Panc1 (cell line): ENCODE measurements at regions not wholly inside any gene's neighbourhood (a gene's known extent, or its start where the extent isn't known, plus 50 kb on each side); places are given as distances from the start of the nearest gene placed in this dataset.

Experiments
- ATAC-seq: fragments of 200-7000 bp; cut with Tn5 transposase; 2 replicates; pipeline ENCODE4 v1.9.1; 2020; ENCODE audit warnings: mild to moderate bottlenecking, moderate library complexity
- BruUV-seq: library from RNA; stranded (reverse); fragments of 400-500 nt; replicated peaks from 2 replicates; lab custom pipeline; 2021; lab: Mats Ljungman, UMichigan
- CTCF ChIA-PET: fragments of 300-600 bp; sonication (Branson Sonifier 250); formaldehyde crosslinking; loops from one replicate; lab custom pipeline; 2022; ENCODE audit warnings: antibody characterized with exemption; lab: Charles Lee
- POLR2A ChIA-PET: fragments of 300-600 bp; sonication (Branson Sonifier 250); formaldehyde crosslinking; loops from one replicate; lab custom pipeline; 2022; ENCODE audit warnings: antibody characterized with exemption; lab: Charles Lee
- DNase-seq: peaks from one replicate; pipeline ENCODE4 v3.0.0-alpha.2; 2010; ENCODE audit warnings: low read depth, low spot score
- H3K27ac ChIP-seq: 2 replicates; pipeline ENCODE4 v1.5.1; 2011; ENCODE audit warnings: mild to moderate bottlenecking, low read length, inconsistent platforms
- H3K27me3 ChIP-seq: fragments of 200-500 bp; sonication (Bioruptor generic); 2 replicates; pipeline ENCODE4 v1.6.0; 2014; ENCODE audit warnings: low read length, inconsistent platforms; ENCODE audit not compliant: control insufficient read depth, insufficient read depth
- H3K36me3 ChIP-seq: fragments of 200-500 bp; sonication (Bioruptor generic); 2 replicates; pipeline ENCODE4 v1.5.1; 2014; ENCODE audit warnings: inconsistent platforms, mild to moderate bottlenecking, low read length, moderate library complexity; ENCODE audit not compliant: control insufficient read depth, insufficient read depth
- H3K4me1 ChIP-seq: 2 replicates; pipeline ENCODE4 v1.5.1; 2011; ENCODE audit warnings: inconsistent platforms, mild to moderate bottlenecking, low read length, moderate library complexity; ENCODE audit not compliant: control insufficient read depth, insufficient read depth
- H3K4me3 ChIP-seq, 2 experiments: 2 replicates each; pipeline ENCODE4 v1.5.1; 2011 to 2012; ENCODE audit warnings: low read depth in 2 of 2, low read length in 2 of 2, mild to moderate bottlenecking in 2 of 2, inconsistent platforms in 1 of 2, moderate library complexity in 1 of 2
- H3K9me3 ChIP-seq: fragments of 200-500 bp; sonication (Bioruptor generic); 2 replicates; pipeline ENCODE4 v1.5.1; 2014; ENCODE audit warnings: low read depth, mild to moderate bottlenecking, inconsistent platforms, low read length, moderate library complexity; ENCODE audit not compliant: control insufficient read depth, insufficient read depth
- POLR2AphosphoS5 ChIP-seq: IDR thresholded peaks from 2 replicates; pipeline ENCODE4 v1.6.1; 2012; ENCODE audit warnings: mild to moderate bottlenecking, low read depth, low read length, moderate library complexity
- SIN3A ChIP-seq: IDR thresholded peaks from 2 replicates; pipeline ENCODE4 v1.6.1; 2012; ENCODE audit warnings: low read depth, mild to moderate bottlenecking, low read length, moderate library complexity, borderline replicate concordance; ENCODE audit not compliant: insufficient read depth
- TCF7L2 ChIP-seq: IDR thresholded peaks from 2 replicates; pipeline ENCODE4 v1.6.1; 2011; ENCODE audit warnings: mild to moderate bottlenecking, low read depth, low read length, inconsistent platforms
- in situ Hi-C: cut with HindIII; loops from 2 replicates; pipeline ENCODE4 v1.10.0; 2016; ENCODE audit warnings: low sequenced_read_pairs, low pct_unique_long_range_greater_than_20kb
- intact Hi-C: fragments of 100-400 bp; cut with micrococcal nuclease; formaldehyde crosslinking; loops from one replicate; pipeline ENCODE4 v1.10.0; 2022; ENCODE audit not compliant: unreplicated experiment
- TF ChIP-seq, protein P1 (sequence below): fragments of 450-650 bp; IDR thresholded peaks from 2 replicates; pipeline ENCODE4 v1.5.1; 2017; ENCODE audit warnings: mild to moderate bottlenecking
- TF ChIP-seq, protein P2 (sequence below), 2 experiments: IDR thresholded peaks; 2 replicates each; pipeline ENCODE4 v1.6.1; 2011 to 2012; ENCODE audit warnings: low read depth in 2 of 2, control low read depth in 1 of 2, low read length in 1 of 2, mild to moderate bottlenecking in 1 of 2, moderate library complexity in 1 of 2; ENCODE audit not compliant: insufficient read depth in 1 of 2

GRCh38 chrX:40202456-40202855 lies 104.7 kb upstream of the BCOR start:
- no peaks in the 10 kb centered on the region for H3K36me3 ChIP-seq
- DNase-seq = no peak
- no peaks in the 10 kb centered on the region for H3K27me3 ChIP-seq
- CTCF ChIA-PET = no interaction called here
- no peak for TF ChIP-seq SIN3A
- TF ChIP-seq, protein P1, sequence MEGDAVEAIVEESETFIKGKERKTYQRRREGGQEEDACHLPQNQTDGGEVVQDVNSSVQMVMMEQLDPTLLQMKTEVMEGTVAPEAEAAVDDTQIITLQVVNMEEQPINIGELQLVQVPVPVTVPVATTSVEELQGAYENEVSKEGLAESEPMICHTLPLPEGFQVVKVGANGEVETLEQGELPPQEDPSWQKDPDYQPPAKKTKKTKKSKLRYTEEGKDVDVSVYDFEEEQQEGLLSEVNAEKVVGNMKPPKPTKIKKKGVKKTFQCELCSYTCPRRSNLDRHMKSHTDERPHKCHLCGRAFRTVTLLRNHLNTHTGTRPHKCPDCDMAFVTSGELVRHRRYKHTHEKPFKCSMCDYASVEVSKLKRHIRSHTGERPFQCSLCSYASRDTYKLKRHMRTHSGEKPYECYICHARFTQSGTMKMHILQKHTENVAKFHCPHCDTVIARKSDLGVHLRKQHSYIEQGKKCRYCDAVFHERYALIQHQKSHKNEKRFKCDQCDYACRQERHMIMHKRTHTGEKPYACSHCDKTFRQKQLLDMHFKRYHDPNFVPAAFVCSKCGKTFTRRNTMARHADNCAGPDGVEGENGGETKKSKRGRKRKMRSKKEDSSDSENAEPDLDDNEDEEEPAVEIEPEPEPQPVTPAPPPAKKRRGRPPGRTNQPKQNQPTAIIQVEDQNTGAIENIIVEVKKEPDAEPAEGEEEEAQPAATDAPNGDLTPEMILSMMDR = no peak
- TF ChIP-seq, protein P2, sequence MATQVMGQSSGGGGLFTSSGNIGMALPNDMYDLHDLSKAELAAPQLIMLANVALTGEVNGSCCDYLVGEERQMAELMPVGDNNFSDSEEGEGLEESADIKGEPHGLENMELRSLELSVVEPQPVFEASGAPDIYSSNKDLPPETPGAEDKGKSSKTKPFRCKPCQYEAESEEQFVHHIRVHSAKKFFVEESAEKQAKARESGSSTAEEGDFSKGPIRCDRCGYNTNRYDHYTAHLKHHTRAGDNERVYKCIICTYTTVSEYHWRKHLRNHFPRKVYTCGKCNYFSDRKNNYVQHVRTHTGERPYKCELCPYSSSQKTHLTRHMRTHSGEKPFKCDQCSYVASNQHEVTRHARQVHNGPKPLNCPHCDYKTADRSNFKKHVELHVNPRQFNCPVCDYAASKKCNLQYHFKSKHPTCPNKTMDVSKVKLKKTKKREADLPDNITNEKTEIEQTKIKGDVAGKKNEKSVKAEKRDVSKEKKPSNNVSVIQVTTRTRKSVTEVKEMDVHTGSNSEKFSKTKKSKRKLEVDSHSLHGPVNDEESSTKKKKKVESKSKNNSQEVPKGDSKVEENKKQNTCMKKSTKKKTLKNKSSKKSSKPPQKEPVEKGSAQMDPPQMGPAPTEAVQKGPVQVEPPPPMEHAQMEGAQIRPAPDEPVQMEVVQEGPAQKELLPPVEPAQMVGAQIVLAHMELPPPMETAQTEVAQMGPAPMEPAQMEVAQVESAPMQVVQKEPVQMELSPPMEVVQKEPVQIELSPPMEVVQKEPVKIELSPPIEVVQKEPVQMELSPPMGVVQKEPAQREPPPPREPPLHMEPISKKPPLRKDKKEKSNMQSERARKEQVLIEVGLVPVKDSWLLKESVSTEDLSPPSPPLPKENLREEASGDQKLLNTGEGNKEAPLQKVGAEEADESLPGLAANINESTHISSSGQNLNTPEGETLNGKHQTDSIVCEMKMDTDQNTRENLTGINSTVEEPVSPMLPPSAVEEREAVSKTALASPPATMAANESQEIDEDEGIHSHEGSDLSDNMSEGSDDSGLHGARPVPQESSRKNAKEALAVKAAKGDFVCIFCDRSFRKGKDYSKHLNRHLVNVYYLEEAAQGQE (IDR thresholded peaks at IDR 0.05; ENCODE audit: insufficient read depth in 1 of 2, low read depth in 2 of 2, low read length in 1 of 2) = no peak
- no peak for TF ChIP-seq TCF7L2
- no peak for TF ChIP-seq POLR2AphosphoS5
- no peaks in the 10 kb centered on the region for H3K9me3 ChIP-seq
- ATAC-seq = no peak
- H3K4me3 ChIP-seq = no peak overlapping the region
- in situ Hi-C loops = no loop called here
- H3K4me1 ChIP-seq = no peaks in the 10 kb centered on the region
- intact Hi-C loops = no loop called here
- no TSS peak for BruUV-seq
- no peak overlapping the region for H3K27ac ChIP-seq
- POLR2A ChIA-PET = no interaction called here

DNA sequence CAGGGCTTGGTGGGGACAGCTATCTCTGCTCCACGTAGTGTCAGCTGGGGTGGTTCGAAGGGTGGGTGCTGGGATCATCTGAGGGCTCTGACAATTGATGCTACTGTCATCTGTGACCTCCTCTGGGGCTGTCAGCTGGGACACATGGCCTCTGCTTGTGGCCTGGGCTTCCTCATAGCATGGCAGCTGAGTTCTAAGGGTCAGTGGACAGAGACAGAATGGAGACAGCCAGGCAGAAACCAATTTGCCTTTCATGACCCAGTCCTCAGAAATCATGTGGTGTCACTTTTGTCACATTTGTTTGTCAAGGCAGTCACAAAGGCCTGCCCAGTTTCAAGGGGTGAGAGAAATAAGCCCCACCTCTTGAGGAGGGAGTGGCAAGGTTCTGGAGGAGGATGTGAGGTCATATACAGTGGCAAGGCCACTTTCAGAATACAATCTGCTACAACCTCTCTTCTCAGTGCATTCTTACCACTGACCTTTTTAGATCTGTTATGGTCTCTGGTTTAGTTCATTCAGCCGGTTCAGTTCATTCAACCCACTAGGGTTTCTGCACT lies 103.6 kb upstream of the BCOR start:
- TF ChIP-seq, protein P1 = no peak
- TF ChIP-seq, protein P2 (IDR thresholded peaks at IDR 0.05; ENCODE audit: insufficient read depth in 1 of 2, low read depth in 2 of 2, low read length in 1 of 2) = no peak
- no peak for TF ChIP-seq SIN3A
- TF ChIP-seq POLR2AphosphoS5 = no peak
- no peak for TF ChIP-seq TCF7L2
- Histone ChIP-seq H3K9me3 (no peaks in the 10 kb centered on the region), H3K27ac (no peak overlapping the region), H3K4me3 (no peak overlapping the region), H3K4me1 (no peaks in the 10 kb centered on the region), H3K27me3 (no peaks in the 10 kb centered on the region), H3K36me3 (no peaks in the 10 kb centered on the region)
- ChIA-PET POLR2A (no interaction called here), CTCF (no interaction called here)
- no TSS peak for BruUV-seq
- ATAC-seq = no peak
- intact Hi-C loops (no loop called here), in situ Hi-C loops (no loop called here)
- no peak for DNase-seq
